GM12878 (cell line): ENCODE measurements at regions not wholly inside any gene's neighbourhood (a gene's known extent, or its start where the extent isn't known, plus 50 kb on each side); places are given as distances from the start of the nearest gene placed in this dataset.

ENCODE experiments used
- ATAC-seq: fragments of 200-7000 bp; cut with Tn5 transposase; 3 replicates; pipeline ENCODE4 v1.9.1; 2020; ENCODE audit warnings: mild to moderate bottlenecking, moderate library complexity
- BruUV-seq: library from RNA; stranded (reverse); fragments of 400-500 nt; replicated peaks from 2 replicates; lab custom pipeline; 2021; lab: Mats Ljungman, UMichigan
- CTCF ChIA-PET: fragments of 300-600 bp; sonication (Branson Sonifier 250); formaldehyde crosslinking; extraction: SDS; loops from one replicate; lab custom pipeline; 2021; ENCODE audit warnings: inconsistent platforms; lab: Yijun Ruan, JAX
- POLR2A ChIA-PET: fragments of 350-600 bp; formaldehyde crosslinking; extraction: SDS; loops from one replicate; lab custom pipeline; 2021; ENCODE audit warnings: inconsistent platforms; lab: Charles Lee
- RAD21 ChIA-PET: fragments of 300-600 bp; sonication (Branson Sonifier 250); formaldehyde crosslinking; loops from one replicate; lab custom pipeline; 2023; ENCODE audit warnings: antibody characterized with exemption; ENCODE audit not compliant: unreplicated experiment; lab: Charles Lee
- SMC1A ChIA-PET: fragments of 300-600 bp; sonication (Branson Sonifier 250); formaldehyde crosslinking; loops from one replicate; lab custom pipeline; 2023; ENCODE audit not compliant: unreplicated experiment, uncharacterized antibody; lab: Charles Lee
- DNase-seq: peaks from one replicate; pipeline ENCODE4 v3.0.0-alpha.2; 2011; ENCODE audit warnings: low read depth, low spot score
- FAIRE-seq: peaks from 3 replicates; lab custom pipeline; 2011; peaks lifted over from hg19 to GRCh38; lab: Jason Lieb, UNC
- H2AFZ ChIP-seq: 2 replicates; pipeline ENCODE4 v1.6.0; 2011; ENCODE audit warnings: low read depth, low read length, control low read depth; ENCODE audit not compliant: control insufficient read depth
- H3K27ac ChIP-seq: 2 replicates; pipeline ENCODE4 v1.5.1; 2011; ENCODE audit warnings: control low read depth; ENCODE audit not compliant: control insufficient read depth, insufficient read depth
- H3K27me3 ChIP-seq, 2 experiments: replicated peaks in 1 of 2; 2 replicates each; pipeline versions ENCODE4 v1.6.0 to v1.6.1; 2011; ENCODE audit warnings: low read length in 1 of 2; ENCODE audit not compliant: control insufficient read depth in 2 of 2, insufficient read depth in 2 of 2
- H3K36me3 ChIP-seq, 2 experiments: 2 replicates each; pipeline ENCODE4 v1.5.1; 2011; ENCODE audit warnings: low read length in 1 of 2; ENCODE audit not compliant: control insufficient read depth in 2 of 2, insufficient read depth in 2 of 2
- H3K4me1 ChIP-seq: 2 replicates; pipeline ENCODE4 v1.6.1; 2011; ENCODE audit warnings: mild to moderate bottlenecking, low read length, moderate library complexity, mixed read lengths; ENCODE audit not compliant: control insufficient read depth, insufficient read depth
- H3K4me2 ChIP-seq: 2 replicates; pipeline ENCODE4 v1.6.0; 2011; ENCODE audit warnings: control low read depth; ENCODE audit not compliant: control insufficient read depth, insufficient read depth
- H3K4me3 ChIP-seq: fragments of 200-600 bp; sonication (generic); 2 replicates; pipeline ENCODE4 v1.5.1; 2016
- H3K79me2 ChIP-seq: 2 replicates; pipeline ENCODE4 v1.6.0; 2011; ENCODE audit warnings: low read length; ENCODE audit not compliant: control insufficient read depth, insufficient read depth
- H3K9ac ChIP-seq: 2 replicates; pipeline ENCODE4 v1.8.0; 2011; ENCODE audit warnings: low read length, control low read depth, mixed read lengths; ENCODE audit not compliant: control insufficient read depth, insufficient read depth
- H3K9me3 ChIP-seq: replicated peaks from 3 replicates; pipeline ENCODE4 v1.5.1; 2011; ENCODE audit warnings: mild to moderate bottlenecking, low read length; ENCODE audit not compliant: control insufficient read depth, insufficient read depth
- H4K20me1 ChIP-seq: 2 replicates; pipeline ENCODE4 v1.6.0; 2011; ENCODE audit not compliant: control insufficient read depth, insufficient read depth
- ASH2L ChIP-seq: fragments of 300-600, 200-600 bp; sonication (generic); IDR thresholded peaks from 2 replicates; pipeline ENCODE4 v1.6.1; 2017; ENCODE audit warnings: low read depth, mild to moderate bottlenecking, borderline replicate concordance
- CBFB ChIP-seq: IDR thresholded peaks from 2 replicates; pipeline ENCODE4 v1.6.1; 2016; ENCODE audit warnings: antibody characterized with exemption, low read depth
- GATAD2B ChIP-seq: fragments of 450-650 bp; conservative IDR thresholded peaks from 2 replicates; pipeline ENCODE4 v1.6.1; 2017; ENCODE audit warnings: low read depth, mild to moderate bottlenecking, moderate library complexity
- HCFC1 ChIP-seq: fragments of 150-350 bp; IDR thresholded peaks from 2 replicates; pipeline ENCODE4 v1.6.1; 2014; ENCODE audit warnings: low read length
- KAT2A ChIP-seq: conservative IDR thresholded peaks from 2 replicates; pipeline ENCODE4 v1.6.1; 2011; ENCODE audit warnings: low read depth, low read length; ENCODE audit not compliant: control insufficient read depth
- POLR2A ChIP-seq: IDR thresholded peaks from 2 replicates; pipeline ENCODE4 v1.6.1; 2011; ENCODE audit warnings: low read depth, mild to moderate bottlenecking, low read length
- RBBP5 ChIP-seq: fragments of 200-600 bp; sonication (generic); conservative IDR thresholded peaks from 2 replicates; pipeline ENCODE4 v1.6.1; 2016
- SIX5 ChIP-seq: IDR thresholded peaks from 2 replicates; pipeline ENCODE4 v1.6.1; 2011; ENCODE audit warnings: mild to moderate bottlenecking, low read depth, low read length, moderate library complexity; ENCODE audit not compliant: severe bottlenecking
- SMAD5 ChIP-seq: IDR thresholded peaks from 2 replicates; pipeline ENCODE4 v1.6.1; 2016; ENCODE audit warnings: antibody characterized with exemption, low read depth
- YY1 ChIP-seq: IDR thresholded peaks from 2 replicates; pipeline ENCODE4 v1.6.1; 2011; ENCODE audit warnings: low read depth, mild to moderate bottlenecking, low read length
- ZNF384 ChIP-seq: IDR thresholded peaks from 2 replicates; pipeline ENCODE4 v1.6.1; 2012; ENCODE audit warnings: low read depth, mild to moderate bottlenecking, low read length, improper control_type of control experiment, borderline replicate concordance
- WGBS: methylation state at CpG from one replicate; pipeline ENCODE4 v1.1.6; 2016; ENCODE audit warnings: low lambda C conversion rate; ENCODE audit not compliant: insufficient replicate concordance, insufficient coverage; ENCODE audit errors: missing lambda C conversion rate; 5-methylcytosine and 5-hydroxymethylcytosine counted together
- in situ Hi-C: fragments of 300-500 bp; cut with MboI; formaldehyde crosslinking; loops from 9 replicates; pipeline ENCODE4 v1.14.3; 2018; ENCODE audit warnings: mixed read lengths
- intact Hi-C: fragments of 100-400 bp; cut with micrococcal nuclease; formaldehyde crosslinking; loops from one replicate; pipeline ENCODE4 v1.14.2; 2022; ENCODE audit not compliant: unreplicated experiment
- TF ChIP-seq, protein P1 (sequence below): IDR thresholded peaks from 2 replicates; pipeline ENCODE4 v1.6.1; 2011; ENCODE audit warnings: borderline replicate concordance, low read depth, mild to moderate bottlenecking, moderate library complexity, mixed read lengths, low read length; ENCODE audit not compliant: insufficient read depth; ENCODE audit errors: extremely low read length
- TF ChIP-seq, protein P2 (sequence below): fragments of 450-650 bp; IDR thresholded peaks from 2 replicates; pipeline ENCODE4 v1.6.1; 2017; ENCODE audit warnings: borderline replicate concordance
- TF ChIP-seq, protein P3 (sequence below): fragments of 150-350 bp; IDR thresholded peaks from 2 replicates; pipeline ENCODE4 v1.6.1; 2014; ENCODE audit warnings: mild to moderate bottlenecking, low read depth, low read length

DNA sequence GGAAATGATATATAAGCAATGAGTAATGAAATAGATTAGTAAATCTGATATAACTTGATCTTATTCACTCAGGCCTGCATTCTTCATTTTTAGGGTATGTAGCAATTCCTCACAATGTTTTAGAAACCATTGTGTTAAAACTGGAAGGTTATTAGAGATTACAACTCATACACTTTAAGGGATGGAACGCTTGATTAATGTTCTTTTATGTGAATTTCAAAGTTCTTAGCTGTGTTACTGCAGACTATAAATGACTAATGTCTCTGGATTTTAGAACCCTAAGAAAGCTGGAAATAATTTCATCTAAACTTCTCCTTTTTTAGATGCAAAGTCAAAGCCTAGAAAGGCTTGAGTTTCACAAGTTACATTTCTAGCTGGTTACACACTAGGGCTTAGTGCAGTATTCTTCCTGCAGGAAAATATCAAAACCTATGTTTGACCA lies 148.2 kb upstream of the CLEC14A start:
- intact Hi-C loops: no loop called here
- H3K36me3 ChIP-seq: no peaks in the 10 kb centered on the region
- H4K20me1 ChIP-seq: no peaks in the 10 kb centered on the region
- no peak for ATAC-seq
- SMC1A ChIA-PET: interaction anchor here (1.4 kb wide), 1 partner anchor 8 kb away, joined by 3 read pairs; no protein-coding TSS in a partner anchor
- no peak overlapping the region for H3K4me2 ChIP-seq
- H3K27me3 ChIP-seq: no peaks in the 10 kb centered on the region
- no TSS peak for BruUV-seq
- CTCF ChIA-PET: no interaction called here
- no peak overlapping the region for H3K27ac ChIP-seq
- TF ChIP-seq, protein P1, sequence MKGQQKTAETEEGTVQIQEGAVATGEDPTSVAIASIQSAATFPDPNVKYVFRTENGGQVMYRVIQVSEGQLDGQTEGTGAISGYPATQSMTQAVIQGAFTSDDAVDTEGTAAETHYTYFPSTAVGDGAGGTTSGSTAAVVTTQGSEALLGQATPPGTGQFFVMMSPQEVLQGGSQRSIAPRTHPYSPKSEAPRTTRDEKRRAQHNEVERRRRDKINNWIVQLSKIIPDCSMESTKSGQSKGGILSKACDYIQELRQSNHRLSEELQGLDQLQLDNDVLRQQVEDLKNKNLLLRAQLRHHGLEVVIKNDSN: no peak
- TF ChIP-seq GATAD2B (no peak), YY1 (no peak), RBBP5 (no peak), SMAD5 (no peak), ASH2L (no peak), ZNF384 (no peak), SIX5 (no peak), HCFC1 (no peak), KAT2A (no peak), POLR2A (no peak), CBFB (no peak)
- TF ChIP-seq, protein P2, sequence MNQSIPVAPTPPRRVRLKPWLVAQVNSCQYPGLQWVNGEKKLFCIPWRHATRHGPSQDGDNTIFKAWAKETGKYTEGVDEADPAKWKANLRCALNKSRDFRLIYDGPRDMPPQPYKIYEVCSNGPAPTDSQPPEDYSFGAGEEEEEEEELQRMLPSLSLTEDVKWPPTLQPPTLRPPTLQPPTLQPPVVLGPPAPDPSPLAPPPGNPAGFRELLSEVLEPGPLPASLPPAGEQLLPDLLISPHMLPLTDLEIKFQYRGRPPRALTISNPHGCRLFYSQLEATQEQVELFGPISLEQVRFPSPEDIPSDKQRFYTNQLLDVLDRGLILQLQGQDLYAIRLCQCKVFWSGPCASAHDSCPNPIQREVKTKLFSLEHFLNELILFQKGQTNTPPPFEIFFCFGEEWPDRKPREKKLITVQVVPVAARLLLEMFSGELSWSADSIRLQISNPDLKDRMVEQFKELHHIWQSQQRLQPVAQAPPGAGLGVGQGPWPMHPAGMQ: no peak
- TF ChIP-seq, protein P3, sequence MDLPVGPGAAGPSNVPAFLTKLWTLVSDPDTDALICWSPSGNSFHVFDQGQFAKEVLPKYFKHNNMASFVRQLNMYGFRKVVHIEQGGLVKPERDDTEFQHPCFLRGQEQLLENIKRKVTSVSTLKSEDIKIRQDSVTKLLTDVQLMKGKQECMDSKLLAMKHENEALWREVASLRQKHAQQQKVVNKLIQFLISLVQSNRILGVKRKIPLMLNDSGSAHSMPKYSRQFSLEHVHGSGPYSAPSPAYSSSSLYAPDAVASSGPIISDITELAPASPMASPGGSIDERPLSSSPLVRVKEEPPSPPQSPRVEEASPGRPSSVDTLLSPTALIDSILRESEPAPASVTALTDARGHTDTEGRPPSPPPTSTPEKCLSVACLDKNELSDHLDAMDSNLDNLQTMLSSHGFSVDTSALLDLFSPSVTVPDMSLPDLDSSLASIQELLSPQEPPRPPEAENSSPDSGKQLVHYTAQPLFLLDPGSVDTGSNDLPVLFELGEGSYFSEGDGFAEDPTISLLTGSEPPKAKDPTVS: no peak
- TF ChIP-seq, all 136 proteins: peak for 0
- ChIA-PET RAD21 (no interaction called here), POLR2A (no interaction called here)
- WGBS: 6% methylated on average over 1 of the region's 1 CpG
- no peak for FAIRE-seq
- no peaks in the 10 kb centered on the region for H3K79me2 ChIP-seq
- H3K9me3 ChIP-seq: no peaks in the 10 kb centered on the region
- no peak for DNase-seq
- no peaks in the 10 kb centered on the region for H3K4me1 ChIP-seq
- H2AFZ ChIP-seq: no peak overlapping the region
- no peak overlapping the region for H3K4me3 ChIP-seq
- no peak overlapping the region for H3K9ac ChIP-seq
- in situ Hi-C loops: no loop called here
